A549 (cell line): ENCODE measurements at regions not wholly inside any gene's neighbourhood (a gene's known extent, or its start where the extent isn't known, plus 50 kb on each side); places are given as distances from the start of the nearest gene placed in this dataset.

Source experiments
- BCL3 ChIP-seq: fragments of >200 bp; sonication (Bioruptor Twin); formaldehyde crosslinking; IDR thresholded peaks from 3 replicates; pipeline ENCODE4 v1.6.1; 2016
- CTCF ChIP-seq: fragments of >200 bp; sonication (Bioruptor Twin); formaldehyde crosslinking; IDR thresholded peaks from 3 replicates; pipeline ENCODE4 v1.5.1; 2016
- HOXA7 ChIP-seq: fragments of 250-450 bp; sonication (Bioruptor Pico); IDR thresholded peaks from 2 replicates; pipeline ENCODE4 v1.5.0; 2020; ENCODE audit warnings: mild to moderate bottlenecking, moderate library complexity
- JUN ChIP-seq, 2 experiments: fragments of >200 bp; sonication (Bioruptor Twin); formaldehyde crosslinking; IDR thresholded peaks; 2 replicates in 1 of 2; 3 replicates in 1 of 2; pipeline ENCODE4 v1.6.1; 2016 to 2017
- KDM1A ChIP-seq: fragments of 200-600 bp; sonication (generic); IDR thresholded peaks from 2 replicates; pipeline ENCODE4 v1.6.1; 2016; ENCODE audit warnings: low read depth, mild to moderate bottlenecking
- MAX ChIP-seq: IDR thresholded peaks from 2 replicates; pipeline ENCODE4 v1.6.1; 2012
- PBX3 ChIP-seq: IDR thresholded peaks from 2 replicates; pipeline ENCODE4 v1.6.1; 2012
- POLR2A ChIP-seq: IDR thresholded peaks from 2 replicates; pipeline ENCODE4 v1.6.1; 2012; ENCODE audit warnings: mild to moderate bottlenecking, low read length
- RAD21 ChIP-seq, 2 experiments: fragments of >200 bp in 1 of 2; sonication (Bioruptor Twin) in 1 of 2; formaldehyde crosslinking in 1 of 2; IDR thresholded peaks in 1 of 2; conservative IDR thresholded peaks in 1 of 2; 2 replicates in 1 of 2; 3 replicates in 1 of 2; pipeline ENCODE4 v1.6.1; 2012 to 2018; ENCODE audit warnings: inconsistent platforms in 1 of 2
- RCOR1 ChIP-seq: fragments of 150-350 bp; IDR thresholded peaks from 2 replicates; pipeline ENCODE4 v1.6.1; 2014; ENCODE audit warnings: antibody characterized with exemption, low read length, low read depth
- REST ChIP-seq: fragments of 200-600 bp; sonication (generic); IDR thresholded peaks from 2 replicates; pipeline ENCODE4 v1.6.1; 2016; ENCODE audit warnings: antibody characterized with exemption, mild to moderate bottlenecking, moderate library complexity
- RFX5 ChIP-seq: fragments of 450-650 bp; IDR thresholded peaks from 2 replicates; pipeline ENCODE4 v1.7.1; 2014; ENCODE audit warnings: antibody characterized with exemption, mild to moderate bottlenecking, moderate library complexity
- ZC3H11A ChIP-seq: fragments of 450-650 bp; IDR thresholded peaks from 2 replicates; pipeline ENCODE4 v1.6.1; 2014; ENCODE audit warnings: antibody characterized with exemption, mild to moderate bottlenecking
- ZFP36 ChIP-seq: fragments of 450-650 bp; IDR thresholded peaks from 2 replicates; pipeline ENCODE4 v1.6.1; 2014; ENCODE audit warnings: borderline replicate concordance; ENCODE audit not compliant: partially characterized antibody

- TF ChIP-seq POLR2A (no peak), JUN (IDR thresholded peaks at IDR 0.05) (no peak), CTCF (no peak), BCL3 (no peak), RCOR1 (no peak), KDM1A (no peak), PBX3 (no peak), ZC3H11A (no peak), ZFP36 (no peak), RAD21 (conservative IDR thresholded peaks at IDR 0.05 in 1 of 2, IDR thresholded peaks at IDR 0.05 in 1 of 2) (no peak), REST (no peak), MAX (no peak), HOXA7 (CRISPR knock-in tag) (no peak), RFX5 (no peak)
These were observed 323.4 kb upstream of the PSMD7 start for GRCh38 chr16:73973174-73973573.
